Ovary (tissue), 3 donors: ENCODE measurements at regions not wholly inside any gene's neighbourhood (a gene's known extent, or its start where the extent isn't known, plus 50 kb on each side); places are given as distances from the start of the nearest gene placed in this dataset.

Experiments
- CTCF ChIP-seq, 3 donors: fragments of 450-650 bp in 2 of 3; fragments of 200-600 bp in 1 of 3; IDR thresholded peaks; one replicate each; pipeline versions ENCODE4 v1.5.1 to v1.8.0; 2016 to 2022; ENCODE audit warnings: antibody characterized with exemption in 3 of 3, mild to moderate bottlenecking in 1 of 3
- EP300 ChIP-seq: sonication (generic); formaldehyde crosslinking; IDR thresholded peaks from one replicate; pipeline ENCODE4 v1.6.1; 2017; ENCODE audit warnings: antibody characterized with exemption
- POLR2A ChIP-seq: fragments of 450-650 bp; IDR thresholded peaks from one replicate; pipeline ENCODE4 v1.6.1; 2017; ENCODE audit warnings: antibody characterized with exemption, mild to moderate bottlenecking, moderate library complexity
- donor health status: DM: no; HTN: no; CAD: no.

- TF ChIP-seq CTCF (IDR thresholded peaks at IDR 0.05) (no peak), EP300 (no peak), POLR2A (no peak)
These were observed 79.3 kb upstream of the TCF12 start for GRCh38 chr15:56839099-56839498.
